ENCODE measurements at regions not wholly inside any gene's neighbourhood (a gene's known extent, or its start where the extent isn't known, plus 50 kb on each side); places are given as distances from the start of the nearest gene placed in this dataset.
"Not testable (repeated sequence)": the region's sequence is repeated elsewhere in the genome, so short reads cannot be mapped to it uniquely, and the experiment has no call there.

DNA sequence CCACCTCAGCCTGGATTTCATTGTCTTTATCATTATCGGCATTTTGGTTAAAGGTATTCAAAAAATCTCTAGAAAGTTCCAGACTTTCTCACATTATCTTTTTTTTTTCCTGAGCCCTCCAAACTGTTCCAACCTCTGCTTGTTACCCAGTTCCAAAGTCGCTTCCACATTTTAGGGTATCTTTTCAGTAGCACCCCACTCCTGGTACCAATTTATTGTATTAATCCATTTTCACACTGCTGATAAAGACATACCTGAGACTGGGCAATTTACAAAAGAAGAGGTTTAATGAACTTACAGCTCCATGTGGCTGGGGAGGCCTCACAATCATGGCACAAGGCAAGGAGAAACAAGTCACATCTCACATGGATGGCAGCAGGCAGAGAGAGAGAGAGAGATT lies 145.5 kb upstream of the SSTR1 start:
- not testable (repeated sequence) for TF ChIP-seq CTCF, POLR2A (IDR thresholded peaks at IDR 0.05)
